Stimulated activated CD8-positive, alpha-beta memory T cell treated with anti-CD3 and anti-CD28 coated beads, Interleukin-2, amount 100 ng/mL, for 48 hours (primary cell): ENCODE measurements at regions not wholly inside any gene's neighbourhood (a gene's known extent, or its start where the extent isn't known, plus 50 kb on each side); places are given as distances from the start of the nearest gene placed in this dataset.
"Not testable (repeated sequence)": the region's sequence is repeated elsewhere in the genome, so short reads cannot be mapped to it uniquely, and the experiment has no call there.

Experiments
- DNase-seq, 2 donors: peaks; one replicate each; pipeline ENCODE4 v3.0.0-alpha.2; 2020; ENCODE audit warnings: low read depth in 2 of 2

- not testable (repeated sequence) for DNase-seq
Observed at GRCh38 chr16:21534561-21534960, 64.8 kb upstream of the METTL9 start.

- not testable (repeated sequence) for DNase-seq
Observed at GRCh38 chr16:21535201-21535600, 64.2 kb upstream of the METTL9 start.

GRCh38 chr16:21536740-21537139, 62.6 kb upstream of the METTL9 start:
- DNase-seq, result not testable (repeated sequence)

- not testable (repeated sequence) for DNase-seq
Observed at GRCh38 chr16:21537598-21537997, 61.8 kb upstream of the METTL9 start.

- not testable (repeated sequence) for DNase-seq
Observed at GRCh38 chr16:21539107-21539618, 60.2 kb upstream of the METTL9 start.

GRCh38 chr16:21540770-21541433, 58.5 kb upstream of the METTL9 start:
- peak in 1 of 2 donors; percentile 63 for DNase-seq

GRCh38 chr16:21541611-21542051, 57.7 kb upstream of the METTL9 start:
- DNase-seq, result not testable (repeated sequence)

GRCh38 chr16:21542075-21542474, 57.3 kb upstream of the METTL9 start:
- not testable (repeated sequence) for DNase-seq

- DNase-seq, result not testable (repeated sequence)
Observed at GRCh38 chr16:21542491-21543124, 56.8 kb upstream of the METTL9 start.

GRCh38 chr16:21543151-21543836, 56.1 kb upstream of the METTL9 start:
- DNase-seq, result not testable (repeated sequence)

- not testable (repeated sequence) for DNase-seq
Observed at GRCh38 chr16:21545664-21546326, 53.6 kb upstream of the METTL9 start.

- DNase-seq, result not testable (repeated sequence)
Observed at GRCh38 chr16:21549396-21549795, 50.0 kb upstream of the METTL9 start.
